Endothelial cell (in vitro differentiated cells): ENCODE measurements at regions not wholly inside any gene's neighbourhood (a gene's known extent, or its start where the extent isn't known, plus 50 kb on each side); places are given as distances from the start of the nearest gene placed in this dataset.
"Not testable (repeated sequence)": the region's sequence is repeated elsewhere in the genome, so short reads cannot be mapped to it uniquely, and the experiment has no call there.

ENCODE experiments used
- DNase-seq: peaks from one replicate; pipeline ENCODE4 v3.0.0; 2021; ENCODE audit warnings: low spot score
- H3K27ac Mint-ChIP-seq: one replicate; pipeline ENCODE4 v1.8.0; 2021; ENCODE audit warnings: mixed read lengths, inconsistent platforms; ENCODE audit not compliant: unreplicated experiment
- H3K27me3 Mint-ChIP-seq: one replicate; pipeline ENCODE4 v1.8.0; 2021; ENCODE audit warnings: mild to moderate bottlenecking, moderate library complexity, mixed read lengths, inconsistent platforms; ENCODE audit not compliant: unreplicated experiment
- H3K36me3 Mint-ChIP-seq: one replicate; pipeline ENCODE4 v1.8.0; 2021; ENCODE audit warnings: mild to moderate bottlenecking, low read depth, mixed read lengths, inconsistent platforms; ENCODE audit not compliant: unreplicated experiment
- H3K4me1 Mint-ChIP-seq: one replicate; pipeline ENCODE4 v1.8.0; 2021; ENCODE audit warnings: mild to moderate bottlenecking, mixed read lengths, inconsistent platforms; ENCODE audit not compliant: unreplicated experiment
- H3K4me3 Mint-ChIP-seq: one replicate; pipeline ENCODE4 v1.8.0; 2021; ENCODE audit warnings: mild to moderate bottlenecking, mixed read lengths, inconsistent platforms; ENCODE audit not compliant: unreplicated experiment
- H3K9me3 Mint-ChIP-seq: one replicate; pipeline ENCODE4 v1.8.0; 2021; ENCODE audit warnings: mixed read lengths, inconsistent platforms; ENCODE audit not compliant: unreplicated experiment
- CTCF ChIP-seq: fragments of 200-600 bp; sonication (generic); IDR thresholded peaks from one replicate; pipeline ENCODE4 v1.5.0; 2021; ENCODE audit warnings: antibody characterized with exemption; ENCODE audit not compliant: unreplicated experiment

- no peaks in the 10 kb centered on the region for H3K4me1 Mint-ChIP-seq
These were observed 827.6 kb upstream of the CA10 start for GRCh38 chr17:52986056-52986662.

GRCh38 chr17:52982331-52982730 lies 823.8 kb upstream of the CA10 start:
- H3K27me3 Mint-ChIP-seq, result peaks cover 1% of the 10 kb centered on the region
- no peaks in the 10 kb centered on the region for H3K4me1 Mint-ChIP-seq

More at GRCh38 chr17:52986056-52986662, 827.6 kb upstream of the CA10 start:
- Mint-ChIP-seq H3K27ac (no peak overlapping the region), H3K9me3 (no peaks in the 10 kb centered on the region), H3K4me3 (no peak overlapping the region), H3K36me3 (no peaks in the 10 kb centered on the region), H3K27me3 (peaks cover 1% of the 10 kb centered on the region)
- no peak for TF ChIP-seq CTCF
- no peak for DNase-seq

GRCh38 chr17:52979921-52980320 lies 821.4 kb upstream of the CA10 start:
- Mint-ChIP-seq H3K27me3 (peaks cover 1% of the 10 kb centered on the region), H3K4me1 (no peaks in the 10 kb centered on the region), H3K27ac (no peak overlapping the region), H3K36me3 (no peaks in the 10 kb centered on the region), H3K4me3 (no peak overlapping the region), H3K9me3 (no peaks in the 10 kb centered on the region)
- no peak for TF ChIP-seq CTCF
- DNase-seq, result no peak

More at GRCh38 chr17:52982331-52982730, 823.8 kb upstream of the CA10 start:
- Mint-ChIP-seq H3K4me3 (no peak overlapping the region), H3K36me3 (no peaks in the 10 kb centered on the region), H3K27ac (no peak overlapping the region), H3K9me3 (no peaks in the 10 kb centered on the region)
- DNase-seq, result no peak
- TF ChIP-seq CTCF, result no peak

- no peak overlapping the region for H3K27ac Mint-ChIP-seq
- DNase-seq, result no peak
- H3K4me1 Mint-ChIP-seq, result no peaks in the 10 kb centered on the region
- TF ChIP-seq CTCF, result no peak
- no peaks in the 10 kb centered on the region for H3K9me3 Mint-ChIP-seq
- H3K4me3 Mint-ChIP-seq, result no peak overlapping the region
- H3K36me3 Mint-ChIP-seq, result no peaks in the 10 kb centered on the region
- H3K27me3 Mint-ChIP-seq, result no peaks in the 10 kb centered on the region
These were observed 807.3 kb upstream of the CA10 start for GRCh38 chr17:52965856-52966255.

- not testable (repeated sequence) for H3K27ac Mint-ChIP-seq, H3K36me3 Mint-ChIP-seq, H3K4me3 Mint-ChIP-seq, DNase-seq, H3K27me3 Mint-ChIP-seq, H3K4me1 Mint-ChIP-seq, H3K9me3 Mint-ChIP-seq
These were observed 803.2 kb upstream of the CA10 start for GRCh38 chr17:52961751-52962150.
